ENCODE measurements at regions not wholly inside any gene's neighbourhood (a gene's known extent, or its start where the extent isn't known, plus 50 kb on each side); places are given as distances from the start of the nearest gene placed in this dataset.

GRCh38 chr20:7347409-7347808 is 579.9 kb downstream of the BMP2 start:
- no peak for DNase-seq (ENCODE audit: low spot score)

GRCh38 chr20:7348253-7348652 is 580.8 kb downstream of the BMP2 start:
- DNase-seq (ENCODE audit: low spot score): no peak

DNA sequence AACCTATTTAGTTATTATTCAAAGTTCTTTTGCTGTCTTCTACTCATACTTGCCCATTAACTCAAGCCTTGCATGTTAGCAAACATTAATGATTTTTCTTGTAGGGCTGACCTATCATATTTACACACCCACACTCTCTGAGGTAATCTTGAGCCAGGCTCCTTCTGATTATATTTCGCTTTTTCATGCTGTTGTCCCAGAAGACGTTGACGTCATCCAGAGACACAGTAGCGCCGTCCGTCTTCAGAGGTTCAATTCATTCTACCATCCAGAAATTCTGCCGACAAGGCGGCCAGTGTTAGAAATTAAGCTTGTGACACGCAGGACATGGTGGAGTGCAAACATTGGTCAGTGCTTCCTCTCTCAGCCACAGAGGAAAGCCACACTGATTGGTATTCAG is 584.7 kb downstream of the BMP2 start:
- DNase-seq (ENCODE audit: low spot score): no peak

DNA sequence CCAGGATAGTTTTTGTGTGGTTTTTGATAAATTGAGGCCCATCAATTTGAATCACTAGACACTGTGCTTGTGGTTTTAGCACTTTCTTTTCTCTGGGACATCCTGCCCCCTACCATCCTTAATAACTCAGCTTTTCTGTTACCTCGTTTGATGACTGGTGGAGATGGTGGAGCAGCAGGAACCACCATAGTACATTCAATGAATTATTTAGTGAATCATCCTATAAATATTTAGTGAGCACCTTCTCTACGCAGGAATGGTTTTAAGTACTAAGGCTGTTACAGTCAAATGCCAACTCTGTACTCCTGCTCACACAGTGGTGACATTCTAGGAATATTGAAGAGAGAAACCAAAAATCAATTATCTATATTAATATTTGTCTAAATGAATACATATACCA is 585.2 kb downstream of the HAO1 start:
- DNase-seq (ENCODE audit: low spot score): no peak

DNA sequence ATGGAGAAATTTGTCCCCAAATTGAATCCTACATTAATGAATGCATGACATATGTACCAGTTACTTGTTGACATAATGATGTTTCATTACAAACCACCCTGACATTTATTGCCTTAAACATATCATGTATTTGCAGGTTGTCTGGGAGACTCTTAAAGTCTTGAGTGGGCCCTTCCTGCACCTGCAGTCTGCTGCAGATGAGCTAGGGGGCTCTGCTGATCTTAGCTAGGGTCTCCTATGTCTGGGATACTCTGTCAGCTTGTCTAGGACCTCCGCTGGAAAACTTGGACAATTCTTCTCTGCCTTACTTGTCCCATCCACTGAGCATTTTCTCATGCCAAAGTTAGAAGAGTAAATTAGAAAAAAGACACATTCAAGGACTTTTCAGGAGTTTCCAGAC is 581.6 kb downstream of the HAO1 start:
- no peak for DNase-seq (ENCODE audit: low spot score)

GRCh38 chr20:7359739-7360138 is 580.5 kb downstream of the HAO1 start:
- DNase-seq (ENCODE audit: low spot score): no peak

DNA sequence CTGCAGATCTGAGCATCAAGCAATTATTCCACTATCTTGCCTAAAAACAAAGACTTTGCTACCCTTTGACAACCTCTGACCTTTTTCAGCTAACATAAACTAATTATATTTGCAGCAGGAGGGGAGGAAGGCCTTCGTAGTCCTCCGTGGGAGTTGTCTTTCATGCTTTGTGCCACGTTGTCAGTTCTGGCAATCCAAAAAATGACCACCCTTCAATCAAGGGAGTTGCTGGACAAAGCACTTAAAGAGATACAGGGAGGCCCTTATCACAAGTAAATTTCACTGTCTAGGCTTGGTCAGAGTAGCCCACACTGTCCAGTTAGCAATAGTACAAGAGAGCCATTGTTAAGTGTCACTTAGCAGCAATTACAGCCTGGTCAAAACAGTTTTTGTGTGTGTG is 578.9 kb downstream of the HAO1 start:
- DNase-seq (ENCODE audit: low spot score): peak; percentile 8

DNA sequence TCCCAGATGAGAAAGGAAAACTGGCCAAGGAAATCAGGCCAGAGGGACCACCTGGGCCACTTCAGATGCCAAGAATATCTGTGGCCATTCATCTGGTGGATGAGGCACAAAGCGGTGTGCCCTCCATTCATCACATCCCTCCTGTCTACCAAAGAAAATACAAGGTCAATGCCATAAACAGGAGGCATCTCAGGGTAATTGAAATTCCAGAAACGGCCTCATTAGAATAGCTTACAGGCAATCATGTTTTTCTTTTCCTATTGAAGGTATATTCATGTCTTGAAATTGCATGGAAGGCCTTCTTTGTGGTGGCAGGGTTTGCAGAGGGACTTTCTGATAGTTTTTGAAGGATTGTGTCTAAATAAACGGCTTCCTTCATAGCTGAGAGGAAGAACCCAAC is 578.3 kb downstream of the HAO1 start:
- DNase-seq (ENCODE audit: low spot score): no peak

GRCh38 chr20:7362601-7363000 is 577.7 kb downstream of the HAO1 start:
- peak; percentile 3 for DNase-seq (ENCODE audit: low spot score)

- no peak for DNase-seq (ENCODE audit: low spot score)
Measured at GRCh38 chr20:7366189-7366588, 574.1 kb downstream of the HAO1 start.

DNA sequence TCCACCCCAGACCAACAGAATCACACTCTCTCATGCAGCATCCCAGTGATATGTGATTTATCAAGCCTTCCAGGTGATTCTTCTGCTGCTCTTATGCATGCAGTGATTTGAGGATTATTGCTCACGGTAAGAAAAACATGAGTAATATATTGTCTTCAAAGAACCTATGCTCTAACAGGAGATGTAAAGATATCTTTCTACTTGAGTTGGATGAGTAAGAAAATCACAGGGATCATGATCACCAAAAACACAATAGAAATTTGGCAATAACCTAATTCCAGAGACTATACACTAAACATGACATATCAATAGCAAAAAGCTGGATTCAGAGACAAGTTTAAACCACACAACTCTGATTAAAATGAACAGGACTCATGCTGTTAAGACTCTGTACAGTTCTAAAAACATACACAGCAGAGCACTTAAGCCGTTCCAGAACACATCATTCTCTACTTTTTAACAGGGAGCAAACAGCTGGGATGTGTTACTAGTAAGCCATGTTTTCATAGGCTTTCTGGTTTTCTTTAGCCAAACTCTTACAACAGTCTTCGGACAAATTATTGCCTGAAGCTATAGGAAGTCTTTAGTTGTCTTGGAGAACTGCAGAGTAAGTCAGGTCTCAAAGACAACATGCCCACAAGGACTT is 568.6 kb downstream of the HAO1 start:
- DNase-seq (ENCODE audit: low spot score): no peak

GRCh38 chr20:7375905-7376304 is 564.4 kb downstream of the HAO1 start:
- no peak for DNase-seq (ENCODE audit: low spot score)

DNA sequence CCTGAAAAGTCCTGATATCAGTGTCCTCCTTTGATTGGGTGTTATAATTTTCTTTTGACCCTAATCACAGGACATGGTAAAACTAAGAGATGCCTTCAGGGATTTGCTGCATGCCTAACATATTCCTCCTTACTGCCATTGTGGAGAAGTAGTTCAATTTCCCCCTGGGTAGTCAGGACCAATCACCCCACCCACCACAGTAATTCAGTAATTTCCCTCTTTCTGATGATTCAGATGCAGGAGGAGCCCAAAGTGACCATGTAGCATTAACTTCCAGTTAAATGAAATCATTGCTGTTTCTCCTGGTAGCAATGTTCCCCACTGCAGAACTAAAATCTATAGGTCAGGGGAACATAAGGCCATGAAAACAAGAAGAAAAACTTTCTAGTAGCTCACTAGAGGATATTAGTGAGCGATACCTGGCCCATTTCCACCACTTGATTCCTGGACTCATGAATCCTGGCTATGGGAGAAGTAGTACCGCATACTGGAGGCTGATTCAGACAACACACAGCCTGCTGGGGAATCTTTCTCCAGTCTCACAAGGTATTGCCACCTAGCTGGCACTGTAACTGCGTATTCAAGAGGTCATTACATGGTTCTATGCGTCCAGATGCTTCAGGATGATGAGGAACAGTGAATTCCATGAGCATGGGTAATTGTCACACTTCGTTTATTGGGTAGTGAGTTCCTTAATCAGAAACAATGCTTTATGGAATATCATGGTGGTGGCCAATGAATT is 561.2 kb downstream of the HAO1 start:
- DNase-seq (ENCODE audit: low spot score): no peak

GRCh38 chr20:7379621-7380220 is 560.5 kb downstream of the HAO1 start:
- DNase-seq (ENCODE audit: low spot score): no peak

DNA sequence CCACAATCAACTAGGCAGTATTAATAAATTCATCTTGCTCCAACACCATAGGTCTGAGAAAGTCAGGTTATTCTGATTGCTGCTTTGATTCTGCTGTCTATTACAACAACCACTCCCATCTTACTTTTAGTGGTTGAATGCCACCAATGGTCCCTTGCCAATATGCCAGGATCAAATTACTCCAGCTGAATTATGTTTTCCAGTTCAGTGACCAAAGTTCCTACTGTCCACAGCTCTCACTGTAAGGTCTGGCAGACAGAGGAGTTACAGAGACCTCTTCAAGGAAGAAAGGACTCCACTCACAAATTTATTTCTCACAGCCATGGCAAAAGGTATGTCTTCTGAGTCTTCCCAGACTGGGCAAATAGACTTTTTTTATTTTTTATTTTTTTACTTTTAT is 557.0 kb downstream of the HAO1 start:
- no peak for DNase-seq (ENCODE audit: low spot score)

DNA sequence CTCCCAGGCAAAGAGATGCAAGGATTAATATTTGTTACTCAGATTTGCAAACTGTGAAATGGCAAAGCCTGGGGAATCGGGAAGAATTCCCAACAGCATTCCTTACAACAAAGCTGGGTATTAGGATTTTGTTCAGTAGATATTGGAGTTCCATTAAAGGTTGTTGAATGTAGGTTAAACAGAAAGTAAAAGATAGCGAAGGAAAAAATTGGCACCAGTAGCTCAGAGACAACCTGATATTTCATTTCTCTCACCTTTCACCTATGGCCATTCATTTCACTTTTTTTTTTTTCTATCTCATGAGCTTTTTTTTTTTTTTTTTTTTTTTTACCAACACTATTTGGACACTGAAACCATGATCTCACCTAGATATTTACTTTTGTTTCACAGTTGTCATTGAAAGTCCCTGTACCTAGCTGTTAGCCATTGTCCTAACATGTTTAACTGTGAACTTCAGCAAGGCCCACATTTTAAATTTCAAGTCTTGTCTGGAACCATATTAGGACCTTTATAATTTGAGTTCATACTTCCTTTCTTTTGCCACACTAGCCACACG is 552.5 kb downstream of the HAO1 start:
- DNase-seq (ENCODE audit: low spot score): no peak

DNA sequence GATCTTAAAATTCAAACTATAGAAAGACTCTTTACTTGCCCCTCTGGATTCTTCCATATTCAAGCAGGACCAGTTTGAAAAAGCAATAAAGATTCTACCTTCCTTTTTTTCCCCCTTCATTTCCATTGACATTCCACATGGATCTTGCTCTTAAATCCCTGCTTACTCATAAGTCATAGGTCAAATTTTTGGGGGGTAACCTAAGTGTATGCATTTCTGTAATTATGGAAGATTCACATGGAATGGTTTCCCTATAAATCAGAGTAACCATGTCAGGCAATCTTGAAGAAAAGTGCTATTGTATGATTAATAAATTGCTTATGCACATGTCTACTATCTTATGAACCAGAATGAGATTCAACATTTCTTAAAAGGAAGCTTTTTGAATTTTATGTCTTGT is 551.0 kb downstream of the HAO1 start:
- DNase-seq (ENCODE audit: low spot score): no peak

GRCh38 chr20:7392542-7393206 is 547.6 kb downstream of the HAO1 start:
- DNase-seq (ENCODE audit: low spot score): peak; percentile 8

- DNase-seq (ENCODE audit: low spot score): no peak
Measured at GRCh38 chr20:7399114-7399513, 541.1 kb downstream of the HAO1 start.

- no peak for DNase-seq (ENCODE audit: low spot score)
Measured at GRCh38 chr20:7399575-7399974, 540.7 kb downstream of the HAO1 start.

- DNase-seq (ENCODE audit: low spot score): no peak
Measured at GRCh38 chr20:7406671-7407070, 533.6 kb downstream of the HAO1 start.

GRCh38 chr20:7410150-7410549 is 530.1 kb downstream of the HAO1 start:
- DNase-seq (ENCODE audit: low spot score): no peak

- DNase-seq (ENCODE audit: low spot score): no peak
Measured at GRCh38 chr20:7411075-7411474, 529.2 kb downstream of the HAO1 start.

All from Ammon's horn (tissue), 1 donor.